H9 (cell line): ENCODE measurements at regions not wholly inside any gene's neighbourhood (a gene's known extent, or its start where the extent isn't known, plus 50 kb on each side); places are given as distances from the start of the nearest gene placed in this dataset.

Experiments used
- DNase-seq: peaks from one replicate; pipeline ENCODE4 v3.0.0-alpha.2; 2017
- H2AFZ ChIP-seq: one replicate; pipeline ENCODE4 v1.6.1; 2013; ENCODE audit warnings: mild to moderate bottlenecking, low read length, control low read depth, moderate library complexity
- H2AK5ac ChIP-seq: 2 replicates; pipeline ENCODE4 v1.6.1; 2013; ENCODE audit warnings: low read length, control low read depth, mixed read lengths; ENCODE audit not compliant: insufficient read length
- H2BK120ac ChIP-seq: one replicate; pipeline ENCODE4 v1.6.1; 2013; ENCODE audit warnings: low read depth, mild to moderate bottlenecking, low read length, control low read depth, inconsistent platforms; ENCODE audit not compliant: poor library complexity, severe bottlenecking
- H2BK12ac ChIP-seq: 2 replicates; pipeline ENCODE4 v1.6.1; 2013; ENCODE audit warnings: low read length, control low read depth, mixed read lengths, low read depth; ENCODE audit not compliant: insufficient read length
- H2BK15ac ChIP-seq: 2 replicates; pipeline ENCODE4 v1.6.1; 2013; ENCODE audit warnings: low read depth, low read length, control low read depth
- H2BK20ac ChIP-seq: one replicate; pipeline ENCODE4 v1.6.1; 2013; ENCODE audit warnings: low read depth, mild to moderate bottlenecking, low read length, control low read depth, inconsistent platforms; ENCODE audit not compliant: poor library complexity, severe bottlenecking
- H2BK5ac ChIP-seq: 2 replicates; pipeline ENCODE4 v1.6.1; 2013; ENCODE audit warnings: low read length, control low read depth, mixed read lengths; ENCODE audit not compliant: insufficient read length
- H3K14ac ChIP-seq: 2 replicates; pipeline ENCODE4 v1.6.1; 2013; ENCODE audit warnings: low read length, control low read depth; ENCODE audit not compliant: insufficient read depth
- H3K18ac ChIP-seq: 2 replicates; pipeline ENCODE4 v1.6.1; 2013; ENCODE audit warnings: low read depth, mild to moderate bottlenecking, mixed read lengths, low read length, control low read depth; ENCODE audit not compliant: insufficient read length
- H3K23ac ChIP-seq: 2 replicates; pipeline ENCODE4 v1.6.1; 2013; ENCODE audit warnings: low read length, control low read depth, mixed read lengths, low read depth; ENCODE audit not compliant: insufficient read length
- H3K23me2 ChIP-seq: 2 replicates; pipeline ENCODE4 v1.6.1; 2013; ENCODE audit warnings: low read depth, mild to moderate bottlenecking, mixed read lengths, low read length, control low read depth; ENCODE audit not compliant: insufficient read length, poor library complexity, severe bottlenecking
- H3K27ac ChIP-seq: 2 replicates; pipeline ENCODE4 v1.5.1; 2013; ENCODE audit warnings: low read length, control low read depth, mixed read lengths, low read depth; ENCODE audit not compliant: insufficient read length
- H3K27me3 ChIP-seq: 2 replicates; pipeline ENCODE4 v1.6.1; 2013; ENCODE audit warnings: low read length, control low read depth, inconsistent platforms; ENCODE audit not compliant: insufficient read depth
- H3K4ac ChIP-seq: 2 replicates; pipeline ENCODE4 v1.6.1; 2013; ENCODE audit warnings: low read depth, mild to moderate bottlenecking, control low read depth, inconsistent platforms, low read length, moderate library complexity
- H3K4me1 ChIP-seq: 2 replicates; pipeline ENCODE4 v1.6.1; 2013; ENCODE audit warnings: low read length, control low read depth, inconsistent platforms; ENCODE audit not compliant: insufficient read depth
- H3K4me2 ChIP-seq: 2 replicates; pipeline ENCODE4 v1.6.1; 2013; ENCODE audit warnings: low read length, control low read depth, mixed read lengths; ENCODE audit not compliant: insufficient read length, insufficient read depth
- H3K56ac ChIP-seq: 2 replicates; pipeline ENCODE4 v1.6.1; 2013; ENCODE audit warnings: low read depth, mild to moderate bottlenecking, mixed read lengths, low read length, control low read depth; ENCODE audit not compliant: insufficient read length
- H3K79me1 ChIP-seq: 2 replicates; pipeline ENCODE4 v1.6.1; 2013; ENCODE audit warnings: low read depth, mild to moderate bottlenecking, moderate library complexity, low read length, control low read depth, inconsistent platforms; ENCODE audit not compliant: insufficient read depth, poor library complexity, severe bottlenecking
- H3K79me2 ChIP-seq: 2 replicates; pipeline ENCODE4 v1.6.1; 2013; ENCODE audit warnings: low read length, control low read depth, inconsistent platforms; ENCODE audit not compliant: insufficient read depth
- H3K9ac ChIP-seq: 2 replicates; pipeline ENCODE4 v1.6.1; 2013; ENCODE audit warnings: low read length, control low read depth, mixed read lengths; ENCODE audit not compliant: insufficient read length; ENCODE audit errors: extremely low read depth
- H3K9me3 ChIP-seq: one replicate; pipeline ENCODE4 v1.6.1; 2013; ENCODE audit warnings: low read depth, low read length, inconsistent platforms; ENCODE audit not compliant: control insufficient read depth
- H3T11ph ChIP-seq: one replicate; pipeline ENCODE4 v1.6.1; 2013; ENCODE audit warnings: mild to moderate bottlenecking, low read length, control low read depth, inconsistent platforms
- H4K20me1 ChIP-seq: one replicate; pipeline ENCODE4 v1.6.1; 2013; ENCODE audit not compliant: control insufficient read depth, insufficient read length, insufficient read depth
- H4K5ac ChIP-seq: 2 replicates; pipeline ENCODE4 v1.6.1; 2013; ENCODE audit warnings: low read depth, mild to moderate bottlenecking, mixed read lengths, low read length, control low read depth; ENCODE audit not compliant: insufficient read length
- H4K8ac ChIP-seq: replicated peaks from 2 replicates; pipeline ENCODE4 v1.6.1; 2013; ENCODE audit warnings: low read length, control low read depth, mixed read lengths, low read depth; ENCODE audit not compliant: insufficient read length
- H4K91ac ChIP-seq: 2 replicates; pipeline ENCODE4 v1.6.1; 2013; ENCODE audit warnings: low read depth, mild to moderate bottlenecking, moderate library complexity, mixed read lengths, low read length, control low read depth; ENCODE audit not compliant: insufficient read length
- H3K27ac Mint-ChIP-seq, 3 experiments: 2 replicates in 2 of 3; 3 replicates in 1 of 3; pipeline ENCODE4 v1.8.0; 2020 to 2021; ENCODE audit warnings: mixed read lengths in 3 of 3, mild to moderate bottlenecking in 1 of 3, moderate library complexity in 1 of 3
- H3K27me3 Mint-ChIP-seq: 2 replicates; pipeline ENCODE4 v1.8.0; 2021; ENCODE audit warnings: low read depth, mild to moderate bottlenecking, moderate library complexity, mixed read lengths
- H3K36me3 Mint-ChIP-seq, 3 experiments: 2 replicates in 2 of 3; 3 replicates in 1 of 3; pipeline ENCODE4 v1.8.0; 2020 to 2021; ENCODE audit warnings: low read depth in 3 of 3, mixed read lengths in 3 of 3; ENCODE audit not compliant: insufficient read depth in 1 of 3
- H3K4me1 Mint-ChIP-seq, 2 experiments: 2 replicates each; pipeline ENCODE4 v1.8.0; 2020; ENCODE audit warnings: mixed read lengths in 2 of 2
- H3K4me3 Mint-ChIP-seq, 2 experiments: 2 replicates in 1 of 2; 3 replicates in 1 of 2; pipeline ENCODE4 v1.8.0; 2020 to 2021; ENCODE audit warnings: mild to moderate bottlenecking in 2 of 2, mixed read lengths in 2 of 2, moderate library complexity in 1 of 2
- H3K9me3 Mint-ChIP-seq, 2 experiments: 2 replicates in 1 of 2; 3 replicates in 1 of 2; pipeline ENCODE4 v1.8.0; 2020; ENCODE audit warnings: mild to moderate bottlenecking in 2 of 2, mixed read lengths in 2 of 2, moderate library complexity in 1 of 2
- WGBS: extraction: QIAGEN DNeasy Blood & Tissue Kit; methylation state at CpG from one replicate; pipeline ENCODE4 v1.1.7; 2013; ENCODE audit warnings: missing lambda C conversion rate, low lambda C conversion rate, mixed read lengths; ENCODE audit not compliant: insufficient read length; ENCODE audit errors: extremely low coverage; 5-methylcytosine and 5-hydroxymethylcytosine counted together
- TF ChIP-seq, protein P1 (sequence below): fragments of 200-600 bp; sonication (generic); conservative IDR thresholded peaks from 3 replicates; pipeline ENCODE4 v1.8.0; 2021; ENCODE audit warnings: antibody characterized with exemption, mild to moderate bottlenecking

GRCh38 chr5:125317536-125317995 is 571.1 kb upstream of the ZNF608 start:
- no peak overlapping the region for H2BK5ac ChIP-seq
- no peak overlapping the region for H3K4ac ChIP-seq
- no peak overlapping the region for H3K14ac ChIP-seq
- Mint-ChIP-seq H3K27me3 (peaks cover 2% of the 10 kb centered on the region; the same call in 1 of the 2 replicates), H3K27ac (peak overlapping the region; percentile 53 to 84 (median 68); a peak in 6 of 7 replicates), H3K4me3 (peak overlapping the region in 1 of 2 experiments; percentile 64; a peak in 1 of 5 replicates), H3K4me1 (peaks cover 25 to 34% of the 10 kb centered on the region in 2 experiments), H3K36me3 (peaks cover 14 to 33% (median 23%) of the 10 kb centered on the region in 3 experiments), H3K9me3 (peaks cover 22 to 24% of the 10 kb centered on the region in 2 experiments)
- peaks cover 1% of the 10 kb centered on the region; the same call in 1 of the 2 replicates for H3K4me1 ChIP-seq
- H3K56ac ChIP-seq, result no peak overlapping the region
- TF ChIP-seq, protein P1, sequence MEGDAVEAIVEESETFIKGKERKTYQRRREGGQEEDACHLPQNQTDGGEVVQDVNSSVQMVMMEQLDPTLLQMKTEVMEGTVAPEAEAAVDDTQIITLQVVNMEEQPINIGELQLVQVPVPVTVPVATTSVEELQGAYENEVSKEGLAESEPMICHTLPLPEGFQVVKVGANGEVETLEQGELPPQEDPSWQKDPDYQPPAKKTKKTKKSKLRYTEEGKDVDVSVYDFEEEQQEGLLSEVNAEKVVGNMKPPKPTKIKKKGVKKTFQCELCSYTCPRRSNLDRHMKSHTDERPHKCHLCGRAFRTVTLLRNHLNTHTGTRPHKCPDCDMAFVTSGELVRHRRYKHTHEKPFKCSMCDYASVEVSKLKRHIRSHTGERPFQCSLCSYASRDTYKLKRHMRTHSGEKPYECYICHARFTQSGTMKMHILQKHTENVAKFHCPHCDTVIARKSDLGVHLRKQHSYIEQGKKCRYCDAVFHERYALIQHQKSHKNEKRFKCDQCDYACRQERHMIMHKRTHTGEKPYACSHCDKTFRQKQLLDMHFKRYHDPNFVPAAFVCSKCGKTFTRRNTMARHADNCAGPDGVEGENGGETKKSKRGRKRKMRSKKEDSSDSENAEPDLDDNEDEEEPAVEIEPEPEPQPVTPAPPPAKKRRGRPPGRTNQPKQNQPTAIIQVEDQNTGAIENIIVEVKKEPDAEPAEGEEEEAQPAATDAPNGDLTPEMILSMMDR, result no peak
- H3K18ac ChIP-seq, result no peak overlapping the region
- H3K9ac ChIP-seq, result no peak overlapping the region
- H3T11ph ChIP-seq, result no peak overlapping the region
- H4K5ac ChIP-seq, result no peak overlapping the region
- no peak overlapping the region for H3K27ac ChIP-seq
- H3K4me2 ChIP-seq, result peak overlapping the region; percentile 18
- H4K8ac ChIP-seq, result no peak overlapping the region
- no peak overlapping the region for H2AK5ac ChIP-seq
- no peaks in the 10 kb centered on the region for H4K20me1 ChIP-seq
- no peaks in the 10 kb centered on the region for H3K79me2 ChIP-seq
- H3K23me2 ChIP-seq, result no peaks in the 10 kb centered on the region
- no peak overlapping the region for H2BK20ac ChIP-seq
- H2BK12ac ChIP-seq, result no peak overlapping the region
- H3K23ac ChIP-seq, result no peak overlapping the region
- no peaks in the 10 kb centered on the region for H3K9me3 ChIP-seq
- no peak overlapping the region for H2BK15ac ChIP-seq
- DNase-seq, result peak; percentile 35
- H4K91ac ChIP-seq, result no peak overlapping the region
- no peaks in the 10 kb centered on the region for H3K27me3 ChIP-seq
- H2AFZ ChIP-seq, result no peak overlapping the region
- H3K79me1 ChIP-seq, result no peaks in the 10 kb centered on the region
- no peak overlapping the region for H2BK120ac ChIP-seq
- WGBS, result no CpG with 5 or more reads among the region's 5 CpGs
